CD4-positive, alpha-beta T cell treated with Interleukin-15 for 1 hour (primary cell): ENCODE measurements at regions not wholly inside any gene's neighbourhood (a gene's known extent, or its start where the extent isn't known, plus 50 kb on each side); places are given as distances from the start of the nearest gene placed in this dataset.

Source experiments
- DNase-seq: peaks from one replicate; pipeline ENCODE4 v3.0.0-alpha.2; 2020

DNA sequence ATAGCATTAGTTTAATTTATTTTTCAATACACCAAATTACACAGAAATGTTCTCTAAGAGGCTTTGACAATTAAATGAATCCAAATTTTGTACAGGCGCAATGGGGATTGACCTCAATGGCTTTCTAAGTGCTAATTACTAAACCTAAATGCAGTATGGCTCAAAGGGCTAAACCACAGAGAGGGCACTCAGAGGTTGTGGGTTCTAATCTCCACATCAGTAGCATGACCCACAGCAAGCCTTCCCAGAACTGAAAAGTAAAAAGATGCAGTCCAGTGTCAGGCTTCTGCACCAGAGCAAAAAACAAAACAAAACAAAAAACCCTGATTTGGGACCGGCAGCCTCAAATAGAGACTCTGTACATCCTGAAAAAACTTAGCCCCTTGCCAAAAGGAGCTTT is 579.2 kb upstream of the PKN2 start:
- no peak for DNase-seq

DNA sequence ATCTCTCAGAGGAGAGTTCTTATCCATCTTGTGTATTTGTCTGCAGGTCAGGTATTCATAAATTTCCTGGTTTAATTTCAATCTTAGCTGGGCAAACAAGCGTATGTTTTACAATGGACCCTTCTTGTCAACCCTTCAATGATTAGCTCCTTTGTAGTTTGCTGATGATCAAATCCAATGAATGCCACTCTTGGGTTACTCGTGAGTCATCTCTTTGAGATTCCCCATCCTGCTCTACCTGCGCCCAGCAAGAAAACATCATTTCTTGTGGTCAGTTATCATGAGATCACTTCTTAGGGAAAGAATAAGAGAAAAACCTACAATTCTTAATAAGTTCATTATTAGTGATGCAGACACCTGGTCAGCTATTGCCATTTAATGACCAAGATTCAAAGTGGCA is 572.3 kb upstream of the PKN2 start:
- no peak for DNase-seq

DNA sequence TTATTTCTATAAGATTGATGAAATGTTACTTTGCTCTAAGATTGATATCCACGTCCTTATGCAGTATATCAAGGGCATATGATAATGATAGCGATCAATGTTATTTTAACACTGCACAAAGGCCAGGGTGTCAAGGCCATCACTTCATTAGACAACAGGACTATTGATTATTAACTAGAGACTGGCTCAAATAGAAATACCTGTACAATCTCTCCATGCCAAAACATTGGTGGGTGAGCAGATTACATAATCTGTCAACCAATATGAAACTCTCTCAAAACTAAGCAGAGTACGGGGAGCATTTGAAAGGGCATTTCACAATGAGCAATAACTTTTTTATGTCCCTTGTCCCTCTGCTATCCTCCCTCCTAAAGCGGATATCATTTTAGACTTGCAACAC is 566.5 kb upstream of the PKN2 start:
- DNase-seq: no peak

DNA sequence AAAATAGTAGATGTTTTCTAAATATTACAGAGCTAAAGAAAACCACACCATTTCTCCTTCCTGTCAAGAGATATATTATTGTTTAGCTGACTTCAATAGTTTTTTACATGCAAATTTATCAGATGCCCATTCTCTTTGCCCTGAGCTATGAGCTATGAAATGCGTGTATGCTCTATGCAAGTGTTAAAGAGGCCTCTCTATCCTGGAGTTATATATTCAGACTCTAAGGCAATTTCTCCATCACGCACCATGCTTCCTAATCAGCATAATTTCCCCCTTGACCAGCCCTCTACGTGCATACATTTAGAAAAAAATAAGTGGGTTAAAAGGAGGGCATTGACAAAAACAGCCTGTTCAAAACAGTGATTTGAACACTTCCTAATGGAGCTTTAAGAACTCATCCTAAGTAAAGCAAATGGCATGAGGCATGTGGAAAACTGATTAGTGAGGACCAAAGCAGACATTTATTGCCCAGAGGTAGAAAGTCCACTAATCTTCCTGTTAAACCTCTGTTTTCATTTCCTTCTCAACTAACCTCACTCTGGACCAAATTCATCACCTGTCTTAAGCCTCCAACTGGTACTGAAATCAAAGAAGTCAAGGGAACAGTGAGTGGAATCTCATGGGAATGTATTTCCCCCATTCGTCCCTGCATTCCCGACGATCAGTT is 565.8 kb upstream of the PKN2 start:
- no peak for DNase-seq

DNA sequence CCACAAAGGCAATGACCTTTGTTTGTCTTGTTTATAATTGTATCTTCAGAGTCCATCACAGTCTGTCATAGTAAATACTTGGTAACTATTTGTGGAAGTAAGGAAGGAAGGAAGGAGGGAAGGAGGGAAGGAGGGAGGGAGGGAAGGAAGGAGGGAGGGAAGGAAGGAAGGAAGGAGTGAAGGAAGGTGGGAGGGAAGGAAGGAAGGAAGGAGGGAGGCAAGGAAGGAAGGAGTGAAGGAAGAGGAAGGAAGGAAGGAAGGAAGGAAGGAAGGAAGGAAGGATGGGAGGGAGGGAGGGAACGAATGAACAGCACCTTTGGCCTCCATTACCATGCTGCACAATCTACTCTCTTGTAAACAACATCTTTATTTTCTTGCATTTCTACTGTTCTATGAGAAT is 559.5 kb upstream of the PKN2 start:
- DNase-seq: no peak

DNA sequence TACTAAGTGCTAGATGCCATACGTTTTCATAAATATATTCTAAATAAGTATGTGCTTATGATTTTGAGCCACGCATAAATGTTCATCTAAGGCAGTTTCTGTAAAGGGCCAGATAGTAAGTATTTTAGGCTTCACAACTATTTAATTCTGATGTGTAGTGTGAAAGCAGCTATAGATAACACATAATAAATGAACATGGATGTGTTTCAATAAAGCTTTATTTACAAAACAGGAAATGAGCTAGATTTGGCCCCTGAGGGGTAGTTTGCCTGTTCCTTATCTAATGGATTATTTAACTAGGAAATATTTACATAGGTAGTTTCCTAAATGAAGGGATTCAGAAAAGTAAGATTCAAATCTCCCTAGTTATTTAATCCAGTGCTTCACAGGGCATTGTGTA is 557.6 kb upstream of the PKN2 start:
- DNase-seq: no peak

DNA sequence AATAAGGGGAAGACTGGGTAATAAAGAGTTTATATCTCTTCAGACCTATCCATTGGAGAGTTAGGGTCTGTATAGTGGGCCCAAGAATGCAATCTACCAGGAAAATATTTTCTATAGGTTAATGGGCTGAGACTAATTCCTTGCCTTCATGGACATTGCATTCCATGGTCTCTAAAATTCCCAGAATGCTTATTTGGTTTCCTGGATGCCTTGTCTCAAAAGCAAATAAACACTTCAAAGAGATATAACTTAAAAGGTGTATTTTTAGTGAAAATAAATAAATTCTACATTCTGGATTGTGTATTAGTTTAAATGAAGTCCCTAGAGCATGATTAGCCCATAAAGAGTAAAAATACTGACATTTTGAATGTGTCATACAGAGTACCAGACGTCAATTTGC is 550.1 kb upstream of the PKN2 start:
- DNase-seq: no peak

DNA sequence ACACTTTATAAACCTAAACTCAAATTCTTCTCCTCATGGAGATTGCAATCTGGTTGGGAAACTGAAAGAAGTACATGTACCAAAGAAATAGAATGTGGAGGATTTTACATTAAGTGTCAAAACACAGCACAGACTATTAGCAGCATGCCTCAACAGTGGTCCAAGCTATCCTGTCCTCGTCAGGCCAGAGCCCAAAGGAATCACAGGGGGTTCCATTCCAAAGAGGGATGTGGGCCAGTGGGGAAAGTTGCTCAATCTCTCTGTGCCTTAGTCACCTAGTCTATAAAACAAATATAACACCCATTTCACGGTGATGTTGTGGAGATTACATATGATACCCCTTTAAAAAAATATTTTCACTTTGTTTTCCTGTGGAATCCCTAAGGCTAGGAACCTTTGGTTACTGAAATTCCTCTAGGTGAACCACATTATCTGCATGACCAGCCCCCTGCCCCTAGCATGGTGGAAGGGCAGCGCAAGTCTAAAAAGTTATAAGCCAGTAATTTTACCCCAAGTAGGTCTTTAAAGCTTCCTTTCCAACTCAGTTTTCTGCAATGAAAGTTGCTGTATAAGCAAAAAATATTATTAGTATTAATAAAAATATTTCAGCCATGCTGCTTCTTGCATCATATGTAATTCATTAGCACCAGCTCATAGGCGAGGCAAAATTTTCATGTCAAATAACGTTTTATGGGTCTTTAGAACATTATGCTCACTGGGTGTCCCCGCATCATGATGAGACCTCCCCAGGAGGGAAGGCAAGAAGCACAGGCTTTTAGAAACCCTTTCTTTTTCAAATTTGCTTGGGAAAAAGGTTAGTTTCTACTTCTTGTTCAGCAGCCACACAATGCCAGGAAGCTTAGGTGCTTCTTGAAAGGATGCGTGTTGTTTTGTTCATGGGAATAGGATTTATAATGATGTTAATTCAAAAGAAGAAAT is 548.8 kb upstream of the PKN2 start:
- no peak for DNase-seq

DNA sequence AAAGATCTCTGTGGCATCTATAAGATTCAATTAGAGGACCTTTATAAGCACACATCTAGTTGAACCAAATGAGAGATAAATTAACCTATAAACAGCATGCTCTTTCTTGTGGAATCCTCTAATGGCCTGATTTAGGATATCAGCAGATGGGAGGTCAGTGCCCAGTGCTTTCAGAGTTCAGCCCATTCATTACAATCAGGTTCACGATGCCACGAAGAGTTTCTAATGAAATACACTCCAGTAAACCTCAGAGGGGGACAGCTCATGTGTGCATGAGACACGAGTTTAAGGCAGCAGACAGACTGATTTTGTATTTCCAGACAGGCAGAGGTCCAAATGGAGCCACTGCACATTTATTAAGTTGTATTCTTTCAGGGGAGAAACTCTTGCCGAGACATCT is 544.4 kb upstream of the PKN2 start:
- DNase-seq: no peak

DNA sequence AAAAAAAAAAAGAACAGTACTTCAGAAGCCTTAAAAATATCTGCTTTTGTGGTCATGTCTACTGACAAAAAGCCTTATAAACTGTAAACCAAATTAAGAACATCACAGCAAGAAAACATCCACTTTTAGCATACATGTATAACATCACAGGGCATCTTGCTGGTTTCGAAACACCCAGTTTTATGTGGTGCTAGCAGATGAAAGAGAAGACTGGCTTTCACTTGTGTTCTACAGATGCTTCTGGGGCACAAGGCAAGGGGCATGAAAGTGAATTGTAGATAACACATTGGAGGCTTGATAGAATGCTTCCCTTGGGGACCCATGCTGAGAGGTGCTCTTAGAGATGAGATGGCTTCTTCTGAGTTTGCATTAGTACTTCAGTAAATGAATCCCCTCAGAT is 543.7 kb upstream of the PKN2 start:
- DNase-seq: no peak

DNA sequence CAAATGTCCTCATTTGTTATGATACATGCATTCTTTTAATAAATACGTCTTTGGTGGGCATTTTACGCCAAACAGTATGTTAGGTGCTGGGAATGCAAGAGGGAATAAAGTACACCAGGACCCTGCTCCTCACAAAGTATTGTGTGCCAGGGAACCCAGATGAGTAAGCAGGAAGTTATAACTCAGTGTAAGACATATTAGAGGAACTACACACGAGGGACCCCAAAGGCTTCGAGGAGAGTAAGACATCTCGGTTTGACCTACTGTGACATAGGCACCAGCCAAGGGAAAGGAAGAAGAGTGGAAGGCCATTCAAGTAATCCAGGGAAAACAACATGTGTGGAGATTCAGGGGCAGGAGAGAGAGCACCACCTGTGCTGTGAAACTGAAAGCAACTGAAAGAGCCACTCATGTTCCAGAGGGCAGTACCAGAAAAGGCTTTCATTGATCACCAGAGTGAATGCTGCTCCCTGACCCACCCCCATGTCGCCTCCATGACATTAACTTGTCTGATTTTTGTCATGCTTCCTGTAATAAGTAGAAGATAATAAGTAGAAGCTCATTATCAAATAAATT is 542.5 kb upstream of the PKN2 start:
- no peak for DNase-seq

DNA sequence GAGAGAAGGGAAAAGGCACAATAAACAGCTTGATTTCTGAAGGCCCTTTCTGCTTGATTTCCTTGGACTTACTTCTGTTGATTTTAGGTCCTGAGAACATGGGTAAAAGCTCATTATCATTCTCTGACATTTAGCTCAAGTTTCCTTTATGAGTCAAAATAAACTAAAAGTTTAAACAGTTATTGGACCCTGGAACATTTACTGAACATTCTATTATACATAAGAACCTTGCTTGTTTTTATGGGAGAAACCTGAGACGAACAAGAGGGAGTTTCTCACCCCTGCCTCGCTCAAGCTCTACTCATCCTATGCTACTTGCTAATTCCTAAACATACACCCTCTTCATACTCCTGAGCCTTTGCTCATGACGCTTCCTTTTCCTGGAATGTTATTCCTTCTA is 538.3 kb upstream of the PKN2 start:
- no peak for DNase-seq

DNA sequence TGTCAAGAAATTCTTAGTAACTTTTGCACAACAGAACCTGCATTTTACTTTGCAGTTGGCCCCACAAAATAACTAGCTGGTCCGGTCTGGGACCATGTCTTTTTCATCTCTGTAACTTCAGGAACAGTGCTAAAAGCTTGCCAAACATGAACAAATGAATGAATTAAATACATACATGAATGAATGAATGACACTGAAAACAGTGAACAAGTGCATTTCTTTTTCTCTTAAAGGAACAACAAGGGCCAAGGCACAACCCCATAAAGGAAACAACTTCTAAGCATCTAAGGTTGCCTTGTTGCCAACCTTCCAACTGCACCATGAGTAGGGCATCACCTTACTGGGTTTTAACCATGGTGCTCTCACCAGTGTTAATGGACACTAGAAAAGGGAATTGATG is 534.4 kb upstream of the PKN2 start:
- no peak for DNase-seq

DNA sequence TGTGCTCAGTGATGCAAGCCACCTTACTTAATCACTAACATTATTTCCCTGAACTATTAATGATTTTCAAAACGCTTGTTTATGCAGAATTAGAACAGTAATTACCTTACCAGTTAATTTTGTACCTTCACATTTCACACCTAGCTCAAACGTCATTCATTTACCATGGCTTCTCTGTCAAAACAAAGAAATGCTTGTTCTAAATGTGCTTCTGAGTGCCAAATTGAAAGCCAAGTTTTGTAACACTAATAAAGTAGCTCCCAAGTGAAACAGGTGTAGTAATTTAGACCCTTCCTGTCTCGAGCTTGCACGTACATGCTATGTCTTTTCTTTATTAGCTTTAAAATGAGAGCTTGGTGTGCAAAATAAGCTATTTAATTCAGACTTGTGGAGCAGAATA is 533.7 kb upstream of the PKN2 start:
- no peak for DNase-seq

DNA sequence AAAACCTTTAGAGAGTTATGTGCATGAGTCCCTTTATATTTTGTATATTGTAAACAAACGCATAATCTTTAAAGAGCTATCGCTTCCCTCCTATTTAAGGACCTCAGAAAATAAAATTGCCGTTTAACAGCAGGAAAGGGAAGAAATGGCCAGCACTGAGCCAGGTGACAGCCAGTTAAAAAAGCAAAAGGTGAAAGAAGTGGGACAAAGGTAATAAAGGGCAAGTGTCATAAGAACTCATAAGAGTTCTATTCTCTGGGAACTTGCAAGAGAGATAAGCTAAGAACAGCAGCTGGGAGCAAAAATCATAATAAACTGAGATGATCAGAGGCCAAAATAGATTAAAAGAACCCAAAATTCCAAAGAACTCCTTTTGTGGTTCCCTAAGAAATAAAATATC is 520.9 kb upstream of the PKN2 start:
- no peak for DNase-seq

DNA sequence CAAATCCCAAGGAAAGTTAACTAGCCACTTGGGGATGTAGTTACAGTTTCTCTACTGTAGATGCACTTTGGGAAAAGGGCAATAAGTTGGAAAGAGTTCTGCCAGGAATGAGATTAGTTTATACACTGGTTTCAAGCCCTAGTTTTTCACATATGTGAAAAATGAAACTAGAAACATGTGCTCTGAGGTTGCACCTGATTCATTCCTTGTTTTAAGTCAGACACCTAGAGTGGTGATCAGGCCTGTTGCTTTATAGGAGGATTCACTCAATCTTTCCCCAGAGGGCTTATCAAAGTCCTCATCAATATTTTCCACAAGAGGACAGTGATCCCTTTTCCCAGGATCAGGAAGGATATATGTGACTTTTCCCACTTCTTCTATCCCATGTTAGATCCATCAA is 515.9 kb upstream of the PKN2 start:
- DNase-seq: no peak

DNA sequence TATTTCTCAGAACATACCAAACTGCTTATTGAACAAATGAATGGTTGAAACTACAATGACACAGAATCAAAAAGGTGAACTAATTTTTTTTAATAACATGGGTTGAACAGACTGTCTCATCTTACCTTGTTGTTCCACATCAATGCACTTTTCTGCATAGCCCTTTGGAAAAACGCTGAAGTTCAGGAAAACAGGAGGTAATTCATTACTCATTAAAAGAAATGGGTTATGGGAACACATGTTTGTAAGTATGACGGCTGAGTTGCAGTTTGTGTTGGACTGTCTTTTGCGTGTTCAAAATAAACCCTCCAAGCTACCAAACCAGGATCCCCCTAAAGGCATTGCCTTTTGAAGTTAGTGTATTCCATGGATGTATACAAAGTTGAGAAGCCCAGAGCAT is 514.9 kb upstream of the PKN2 start:
- no peak for DNase-seq

DNA sequence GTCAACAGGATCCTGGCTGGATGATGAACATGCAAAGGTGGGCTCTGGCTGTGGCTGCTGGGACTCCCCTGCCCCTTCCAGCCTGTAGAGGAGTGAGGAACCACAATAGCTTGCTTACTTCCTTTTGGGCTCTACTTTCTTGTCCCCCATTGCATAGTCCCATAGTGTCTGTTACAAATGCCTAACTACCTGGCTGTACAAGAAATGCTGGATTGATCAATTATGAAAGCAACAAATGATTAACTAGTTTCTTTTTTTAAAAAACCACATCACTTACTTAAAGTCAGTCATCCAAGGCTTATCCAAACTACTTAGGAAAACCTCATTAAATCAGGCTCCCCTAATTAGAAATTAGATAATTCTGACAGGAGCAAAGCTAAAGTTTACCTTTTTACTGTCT is 514.1 kb upstream of the PKN2 start:
- DNase-seq: no peak

DNA sequence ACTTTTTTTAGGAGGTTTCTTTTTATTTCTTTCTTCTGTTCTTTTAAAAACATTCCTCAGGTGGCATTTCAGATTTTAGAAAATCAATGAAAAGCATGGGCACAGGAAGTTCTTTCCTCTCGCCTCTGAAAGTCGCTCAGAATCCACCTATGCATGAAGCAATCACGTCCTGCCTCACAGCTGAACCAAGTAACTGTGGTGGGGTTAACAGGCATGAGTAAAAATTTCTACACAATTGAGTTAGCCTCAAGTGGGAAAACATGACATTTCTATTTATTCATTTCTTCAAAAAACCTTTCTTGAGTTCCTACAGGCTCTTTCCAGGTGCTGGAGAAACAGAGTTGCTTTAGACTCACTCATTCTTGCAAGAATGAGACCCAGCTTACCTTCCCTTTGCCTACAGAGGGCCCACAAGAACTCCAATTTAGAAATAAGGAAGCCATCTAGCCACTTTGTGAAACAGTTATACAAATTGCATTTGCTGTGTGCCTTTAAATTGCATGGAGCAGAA is 508.9 kb upstream of the PKN2 start:
- DNase-seq: no peak

DNA sequence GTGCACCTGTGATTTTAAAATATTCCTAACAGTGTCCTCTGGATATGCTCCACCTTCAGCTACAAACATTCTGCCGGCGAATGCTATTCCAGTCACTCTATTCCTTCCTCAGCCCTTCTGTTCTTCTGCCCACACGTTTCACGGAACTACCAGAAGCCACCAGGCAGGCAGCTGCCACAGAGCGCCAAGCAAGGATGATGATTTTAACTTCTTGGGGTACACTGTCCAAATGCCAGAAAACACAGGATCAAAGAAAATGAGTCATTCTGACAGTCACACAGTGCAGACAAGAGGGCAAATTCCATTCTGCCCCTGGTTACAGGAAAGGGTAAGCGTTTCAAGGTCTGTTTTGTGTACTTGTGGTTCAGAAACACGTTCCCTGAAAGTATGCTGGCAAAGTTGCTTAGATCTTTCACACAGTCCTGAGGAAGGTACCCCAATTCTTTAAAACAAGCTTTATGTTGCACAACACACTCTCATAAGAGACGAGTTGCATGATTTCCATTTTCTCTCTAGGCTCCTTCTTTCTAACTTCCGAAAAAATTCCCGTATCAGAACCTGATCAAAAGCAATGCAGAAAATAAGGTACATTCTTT is 508.3 kb upstream of the PKN2 start:
- DNase-seq: no peak

DNA sequence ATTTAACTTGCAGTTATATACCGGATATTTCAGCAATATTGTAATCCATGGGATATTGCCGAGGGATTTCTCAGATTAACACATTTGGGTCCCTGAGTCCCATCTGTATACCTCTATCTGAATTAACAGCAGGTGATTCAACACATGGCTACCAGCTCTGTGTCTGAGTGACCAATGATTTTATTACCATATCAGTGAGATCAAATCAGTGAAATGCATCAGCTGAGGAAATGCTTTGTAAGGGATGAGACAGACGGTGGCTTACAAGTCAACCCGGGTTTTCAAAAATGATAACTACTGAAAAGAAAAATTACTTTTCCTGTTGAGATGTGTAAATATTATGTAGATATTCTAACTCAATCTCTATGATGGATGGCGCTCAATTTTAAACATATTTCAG is 504.1 kb upstream of the PKN2 start:
- no peak for DNase-seq

DNA sequence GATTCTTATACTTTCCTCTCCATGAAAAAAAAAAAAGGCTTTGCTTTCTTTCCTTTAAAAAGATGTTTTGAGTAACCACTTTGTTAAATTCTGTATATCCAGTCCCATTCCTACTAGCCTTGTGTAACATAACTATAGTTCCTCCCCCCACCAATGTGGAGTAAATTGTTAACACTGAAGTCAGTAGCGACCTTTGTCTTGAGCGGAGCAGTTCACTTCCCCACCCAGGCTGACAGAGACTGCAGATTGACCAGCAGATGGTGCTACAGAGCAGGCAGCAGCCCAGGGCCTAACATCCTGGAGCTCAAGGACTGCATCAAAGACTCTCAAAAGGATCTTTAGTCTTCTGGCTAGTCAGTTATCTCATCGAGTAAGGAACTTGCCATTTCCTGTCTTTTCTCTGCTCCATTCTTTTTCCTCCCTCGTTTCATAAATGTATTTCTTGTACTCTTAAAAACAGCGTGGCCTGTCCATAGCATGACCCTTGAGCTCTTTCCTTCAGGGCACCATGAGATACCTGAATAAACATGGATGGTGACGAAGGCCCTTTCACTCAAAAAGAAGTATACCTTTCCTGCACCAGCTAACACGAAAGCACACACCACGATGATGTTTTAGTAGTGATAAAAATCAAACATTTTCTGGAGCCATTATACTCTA is 503.5 kb upstream of the PKN2 start:
- DNase-seq: peak; percentile 56

DNA sequence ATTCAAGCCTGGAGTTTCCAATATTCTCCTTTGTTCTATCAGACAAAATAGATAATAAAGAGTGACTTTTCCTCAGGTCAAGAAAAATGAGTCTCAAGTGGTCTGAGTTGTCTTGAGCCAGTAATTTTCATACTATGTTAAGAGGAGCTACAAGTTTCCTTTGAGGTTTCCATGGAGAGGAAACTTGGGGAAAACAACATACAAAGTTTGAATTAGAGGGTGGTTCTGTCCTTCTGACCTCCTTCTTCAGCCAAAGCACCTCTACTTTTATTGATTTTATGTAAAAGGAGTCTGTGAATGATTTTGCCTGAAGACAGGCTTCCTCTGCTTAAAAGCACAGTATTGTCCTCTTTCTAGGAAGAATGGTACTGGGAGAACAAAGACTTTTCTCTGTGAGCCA is 497.2 kb upstream of the PKN2 start:
- no peak for DNase-seq
